GM12801 (cell line): ENCODE measurements at regions not wholly inside any gene's neighbourhood (a gene's known extent, or its start where the extent isn't known, plus 50 kb on each side); places are given as distances from the start of the nearest gene placed in this dataset.

Experiments used
- CTCF ChIP-seq: IDR thresholded peaks from one replicate; pipeline ENCODE4 v1.5.1; 2011; ENCODE audit warnings: control low read depth; ENCODE audit not compliant: insufficient read length; ENCODE audit errors: extremely low read depth

GRCh38 chr9:36739373-36740116 lies 166.8 kb downstream of the MELK start:
- TF ChIP-seq CTCF: no peak

- TF ChIP-seq CTCF: no peak
Measured at GRCh38 chr9:36742264-36742663, 169.6 kb downstream of the MELK start.

- TF ChIP-seq CTCF: no peak
Measured at GRCh38 chr9:36744678-36745077, 172.0 kb downstream of the MELK start.

GRCh38 chr9:36745977-36746376 lies 173.3 kb downstream of the MELK start:
- no peak for TF ChIP-seq CTCF

- no peak for TF ChIP-seq CTCF
Measured at GRCh38 chr9:36746415-36746814, 173.7 kb downstream of the MELK start.

GRCh38 chr9:36748322-36748899 lies 175.7 kb downstream of the MELK start:
- TF ChIP-seq CTCF: no peak

GRCh38 chr9:36749461-36749860 lies 176.8 kb downstream of the MELK start:
- no peak for TF ChIP-seq CTCF
